ENCODE measurements at regions not wholly inside any gene's neighbourhood (a gene's known extent, or its start where the extent isn't known, plus 50 kb on each side); places are given as distances from the start of the nearest gene placed in this dataset.

DNA sequence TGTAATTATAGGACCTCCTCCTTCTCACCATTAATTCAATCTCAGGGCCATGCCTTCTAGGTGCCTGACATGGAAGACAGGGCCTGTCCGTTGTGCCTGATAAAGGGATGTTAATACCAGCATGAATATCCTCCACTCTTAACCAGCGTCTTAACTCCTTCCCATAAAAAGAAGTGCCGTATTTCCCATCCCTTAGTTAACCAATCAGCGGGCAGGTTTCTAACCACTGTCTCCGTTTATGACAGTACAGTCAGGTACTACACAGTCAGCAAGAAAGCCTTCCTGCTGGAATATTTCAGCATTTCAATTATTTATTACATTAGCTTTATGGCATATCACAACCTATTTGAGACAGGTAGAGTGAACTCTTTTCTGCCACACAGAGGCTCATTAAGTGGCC is 308.6 kb upstream of the FZD8 start (continued):
- TF ChIP-seq SKIL (IDR thresholded peaks at IDR 0.05; ENCODE audit: low read depth, poor library complexity, severe bottlenecking) (no peak), SREBF2 (IDR thresholded peaks at IDR 0.05; ENCODE audit: low read length) (no peak)

DNA sequence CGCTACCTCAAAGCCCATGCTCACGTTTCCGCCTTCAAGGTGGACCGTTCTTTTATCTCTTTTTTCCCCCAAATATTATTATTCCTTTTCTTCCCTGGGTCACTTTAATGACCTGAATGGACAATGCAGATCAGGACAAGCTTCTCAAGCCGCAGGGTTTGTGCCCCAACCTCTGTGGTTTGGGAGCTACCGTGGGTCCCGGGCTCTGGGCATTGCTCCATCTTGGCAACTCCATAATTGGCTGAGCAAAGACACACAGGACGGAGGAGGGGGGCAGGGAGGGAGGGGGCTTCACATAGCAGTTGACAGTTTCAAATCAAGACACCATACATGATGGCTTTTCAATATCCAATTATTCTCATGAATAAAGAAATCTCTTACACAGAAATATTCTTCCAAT is 308.1 kb upstream of the FZD8 start:
- intact Hi-C loops (cut with micrococcal nuclease; ENCODE audit: unreplicated experiment): no loop called here
- POLR2A ChIA-PET: no interaction called here
- WGBS (ENCODE audit: insufficient coverage, insufficient replicate concordance, low lambda C conversion rate, missing lambda C conversion rate): 24% methylated on average over 8 of the region's 8 CpGs
- no peaks in the 10 kb centered on the region for H3K9me3 ChIP-seq (replicated peaks; ENCODE audit: control insufficient read depth, insufficient read depth, low read length)
- no peak overlapping the region for H3K4me3 ChIP-seq
- no peaks in the 10 kb centered on the region for H3K79me2 ChIP-seq (ENCODE audit: control insufficient read depth, insufficient read depth, low read length)
- BruUV-seq (replicated peaks): no TSS peak
- no peaks in the 10 kb centered on the region for H4K20me1 ChIP-seq (ENCODE audit: control insufficient read depth, insufficient read depth)
- H3K27me3 ChIP-seq (replicated peaks in 1 of 2; ENCODE audit: control insufficient read depth in 2 of 2, insufficient read depth in 2 of 2, low read length in 1 of 2): no peaks in the 10 kb centered on the region
- in situ Hi-C loops (cut with MboI): no loop called here
- no peak overlapping the region for H3K4me2 ChIP-seq (ENCODE audit: control insufficient read depth, insufficient read depth)
- no peaks in the 10 kb centered on the region for H3K36me3 ChIP-seq (ENCODE audit: control insufficient read depth in 2 of 2, insufficient read depth in 2 of 2, low read length in 1 of 2)
- no peak for DNase-seq (ENCODE audit: low read depth, low spot score)
- SMC1A ChIA-PET (ENCODE audit: uncharacterized antibody, unreplicated experiment): interaction anchor here (1.0 kb wide), 1 partner anchor 31 kb away, joined by 3 read pairs; no protein-coding TSS in a partner anchor
- RAD21 ChIA-PET (ENCODE audit: unreplicated experiment): no interaction called here
- no peak overlapping the region for H3K9ac ChIP-seq (ENCODE audit: control insufficient read depth, insufficient read depth, low read length)
- H3K4me1 ChIP-seq (ENCODE audit: control insufficient read depth, insufficient read depth, low read length): no peaks in the 10 kb centered on the region
- no peak for ATAC-seq
- H2AFZ ChIP-seq (ENCODE audit: control insufficient read depth, low read depth, low read length): no peak overlapping the region
- no peak for FAIRE-seq
- no peak overlapping the region for H3K27ac ChIP-seq (ENCODE audit: control insufficient read depth, insufficient read depth)
- CTCF ChIA-PET: interaction anchor here (0.5 kb wide), 1 partner anchor 41 kb away, joined by 3 read pairs; no protein-coding TSS in a partner anchor
- TF ChIP-seq CREM (IDR thresholded peaks at IDR 0.05; ENCODE audit: low read depth) (no peak), CEBPZ (IDR thresholded peaks at IDR 0.05; ENCODE audit: low read depth, low read length) (no peak), CBX5 (IDR thresholded peaks at IDR 0.05; ENCODE audit: low read depth) (no peak), POLR2AphosphoS5 (IDR thresholded peaks at IDR 0.05; ENCODE audit: low read length) (no peak), GABPA (IDR thresholded peaks at IDR 0.05; ENCODE audit: low read depth) (no peak), CREB1 (IDR thresholded peaks at IDR 0.05; ENCODE audit: low read depth) (no peak), BRCA1 (IDR thresholded peaks at IDR 0.05; ENCODE audit: low read depth, low read length) (no peak), ZSCAN29 (IDR thresholded peaks at IDR 0.05) (no peak), SREBF1 (IDR thresholded peaks at IDR 0.05; ENCODE audit: low read length) (no peak), SMC3 (IDR thresholded peaks at IDR 0.05; ENCODE audit: borderline replicate concordance, low read length) (no peak), NFYB (IDR thresholded peaks at IDR 0.05; ENCODE audit: insufficient read depth, low read depth, low read length) (no peak), TARDBP (IDR thresholded peaks at IDR 0.05; ENCODE audit: borderline replicate concordance) (no peak), EZH2 (IDR thresholded peaks at IDR 0.05; ENCODE audit: borderline replicate concordance, control insufficient read depth, low read depth, low read length) (no peak)
- TF ChIP-seq, protein P1, sequence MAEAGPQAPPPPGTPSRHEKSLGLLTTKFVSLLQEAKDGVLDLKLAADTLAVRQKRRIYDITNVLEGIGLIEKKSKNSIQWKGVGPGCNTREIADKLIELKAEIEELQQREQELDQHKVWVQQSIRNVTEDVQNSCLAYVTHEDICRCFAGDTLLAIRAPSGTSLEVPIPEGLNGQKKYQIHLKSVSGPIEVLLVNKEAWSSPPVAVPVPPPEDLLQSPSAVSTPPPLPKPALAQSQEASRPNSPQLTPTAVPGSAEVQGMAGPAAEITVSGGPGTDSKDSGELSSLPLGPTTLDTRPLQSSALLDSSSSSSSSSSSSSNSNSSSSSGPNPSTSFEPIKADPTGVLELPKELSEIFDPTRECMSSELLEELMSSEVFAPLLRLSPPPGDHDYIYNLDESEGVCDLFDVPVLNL (IDR thresholded peaks at IDR 0.05; ENCODE audit: low read depth, low read length): no peak
